Neural crest cell (in vitro differentiated cells): ENCODE measurements at regions not wholly inside any gene's neighbourhood (a gene's known extent, or its start where the extent isn't known, plus 50 kb on each side); places are given as distances from the start of the nearest gene placed in this dataset.

Experiments used
- DNase-seq: peaks from one replicate; pipeline ENCODE4 v3.0.0; 2021; ENCODE audit warnings: low read depth, mixed read lengths, low spot score
- H3K27ac Mint-ChIP-seq: one replicate; pipeline ENCODE4 v1.8.0; 2021; ENCODE audit warnings: mild to moderate bottlenecking, mixed read lengths; ENCODE audit not compliant: unreplicated experiment
- H3K27me3 Mint-ChIP-seq: 2 replicates; pipeline ENCODE4 v1.8.0; 2021; ENCODE audit warnings: low read depth, mild to moderate bottlenecking, mixed read lengths
- H3K36me3 Mint-ChIP-seq: 2 replicates; pipeline ENCODE4 v1.8.0; 2021; ENCODE audit warnings: low read depth, mild to moderate bottlenecking, mixed read lengths
- H3K4me1 Mint-ChIP-seq: 2 replicates; pipeline ENCODE4 v1.8.0; 2021; ENCODE audit warnings: mixed read lengths
- H3K4me3 Mint-ChIP-seq: one replicate; pipeline ENCODE4 v1.8.0; 2021; ENCODE audit warnings: mild to moderate bottlenecking, mixed read lengths
- H3K9me3 Mint-ChIP-seq: 2 replicates; pipeline ENCODE4 v1.8.0; 2021; ENCODE audit warnings: mixed read lengths
- TF ChIP-seq, protein P1 (sequence below): fragments of 200-600 bp; sonication (generic); conservative IDR thresholded peaks from 2 replicates; pipeline ENCODE4 v1.5.0; 2021; ENCODE audit warnings: antibody characterized with exemption, mild to moderate bottlenecking

DNA sequence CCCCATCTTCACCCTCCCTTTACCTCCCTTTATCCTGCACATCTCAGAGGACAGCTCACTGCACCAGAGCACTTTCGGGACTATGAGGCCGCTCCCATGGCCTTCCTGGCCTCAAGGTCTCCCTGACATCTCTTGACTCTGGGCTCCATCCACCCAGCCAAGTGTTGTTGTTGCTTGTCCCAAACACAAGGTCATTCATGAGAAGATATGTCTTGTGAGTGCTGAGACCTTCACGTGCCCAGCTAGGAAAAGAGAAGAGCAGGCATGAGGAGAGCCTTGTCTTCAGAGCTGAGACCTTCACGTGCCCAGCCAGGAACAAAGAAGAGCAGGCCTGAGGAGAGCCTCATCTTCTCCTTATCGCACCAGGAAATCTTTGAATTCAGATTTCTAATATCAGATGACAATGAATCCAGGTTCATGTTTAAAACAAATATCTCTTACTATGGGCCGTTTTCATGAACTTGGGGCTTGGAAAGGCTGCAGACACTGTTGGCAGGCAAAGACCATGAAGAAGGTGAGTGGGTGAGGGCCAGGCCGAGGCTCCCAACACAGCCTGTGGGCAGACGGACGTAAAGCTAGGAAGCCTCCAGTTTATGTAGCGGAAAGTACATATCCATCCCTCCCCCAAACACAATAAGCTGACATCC lies 256.1 kb downstream of the NDUFA10 start:
- Mint-ChIP-seq H3K4me3 (no peak overlapping the region), H3K36me3 (no peaks in the 10 kb centered on the region), H3K27ac (peak overlapping the region; percentile 59), H3K4me1 (no peaks in the 10 kb centered on the region), H3K9me3 (peaks cover 6% of the 10 kb centered on the region), H3K27me3 (no peaks in the 10 kb centered on the region)
- no peak for DNase-seq
- TF ChIP-seq, protein P1, sequence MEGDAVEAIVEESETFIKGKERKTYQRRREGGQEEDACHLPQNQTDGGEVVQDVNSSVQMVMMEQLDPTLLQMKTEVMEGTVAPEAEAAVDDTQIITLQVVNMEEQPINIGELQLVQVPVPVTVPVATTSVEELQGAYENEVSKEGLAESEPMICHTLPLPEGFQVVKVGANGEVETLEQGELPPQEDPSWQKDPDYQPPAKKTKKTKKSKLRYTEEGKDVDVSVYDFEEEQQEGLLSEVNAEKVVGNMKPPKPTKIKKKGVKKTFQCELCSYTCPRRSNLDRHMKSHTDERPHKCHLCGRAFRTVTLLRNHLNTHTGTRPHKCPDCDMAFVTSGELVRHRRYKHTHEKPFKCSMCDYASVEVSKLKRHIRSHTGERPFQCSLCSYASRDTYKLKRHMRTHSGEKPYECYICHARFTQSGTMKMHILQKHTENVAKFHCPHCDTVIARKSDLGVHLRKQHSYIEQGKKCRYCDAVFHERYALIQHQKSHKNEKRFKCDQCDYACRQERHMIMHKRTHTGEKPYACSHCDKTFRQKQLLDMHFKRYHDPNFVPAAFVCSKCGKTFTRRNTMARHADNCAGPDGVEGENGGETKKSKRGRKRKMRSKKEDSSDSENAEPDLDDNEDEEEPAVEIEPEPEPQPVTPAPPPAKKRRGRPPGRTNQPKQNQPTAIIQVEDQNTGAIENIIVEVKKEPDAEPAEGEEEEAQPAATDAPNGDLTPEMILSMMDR = no peak

DNA sequence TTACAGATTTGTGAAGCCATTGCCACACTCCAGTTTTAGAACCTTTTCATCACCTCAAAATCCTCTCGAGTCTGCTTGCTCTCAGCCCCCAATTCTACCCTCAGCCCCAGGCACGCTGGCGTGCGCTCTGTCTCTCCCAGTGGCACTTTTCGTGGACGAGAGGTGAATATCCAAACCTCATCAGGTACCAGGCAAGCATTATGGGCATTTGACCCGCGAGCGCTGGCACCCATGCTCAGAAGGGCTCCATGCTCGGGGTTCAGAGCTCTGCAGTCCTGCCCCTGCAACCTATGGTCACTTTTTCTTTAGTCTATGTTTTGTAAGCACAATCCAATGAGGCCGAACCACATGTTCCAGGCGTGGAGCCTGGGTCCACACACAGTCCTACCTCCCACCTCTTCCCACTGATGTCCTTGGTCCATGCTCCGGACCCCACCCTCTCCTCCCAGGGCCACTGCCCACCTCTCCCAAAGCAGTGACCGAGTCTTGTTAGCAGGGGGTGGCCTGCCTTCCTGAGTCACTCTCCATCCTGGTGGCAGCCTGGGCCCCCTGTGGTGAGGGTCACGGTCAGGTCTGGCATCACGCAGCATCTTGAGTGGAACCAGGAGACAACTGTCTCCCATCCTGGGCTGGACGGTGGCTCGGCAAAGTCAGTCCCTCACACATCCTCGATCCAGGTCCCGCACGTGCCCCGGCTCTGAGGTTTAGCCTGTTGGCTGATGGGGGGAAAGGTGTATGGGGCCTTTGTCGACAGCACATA lies 256.9 kb downstream of the NDUFA10 start:
- no peaks in the 10 kb centered on the region for H3K27me3 Mint-ChIP-seq
- peaks cover 6% of the 10 kb centered on the region for H3K9me3 Mint-ChIP-seq
- no peaks in the 10 kb centered on the region for H3K36me3 Mint-ChIP-seq
- peak overlapping the region; percentile 57 for H3K27ac Mint-ChIP-seq
- DNase-seq = no peak
- H3K4me3 Mint-ChIP-seq = no peak overlapping the region
- TF ChIP-seq, protein P1 = no peak
- H3K4me1 Mint-ChIP-seq = no peaks in the 10 kb centered on the region

DNA sequence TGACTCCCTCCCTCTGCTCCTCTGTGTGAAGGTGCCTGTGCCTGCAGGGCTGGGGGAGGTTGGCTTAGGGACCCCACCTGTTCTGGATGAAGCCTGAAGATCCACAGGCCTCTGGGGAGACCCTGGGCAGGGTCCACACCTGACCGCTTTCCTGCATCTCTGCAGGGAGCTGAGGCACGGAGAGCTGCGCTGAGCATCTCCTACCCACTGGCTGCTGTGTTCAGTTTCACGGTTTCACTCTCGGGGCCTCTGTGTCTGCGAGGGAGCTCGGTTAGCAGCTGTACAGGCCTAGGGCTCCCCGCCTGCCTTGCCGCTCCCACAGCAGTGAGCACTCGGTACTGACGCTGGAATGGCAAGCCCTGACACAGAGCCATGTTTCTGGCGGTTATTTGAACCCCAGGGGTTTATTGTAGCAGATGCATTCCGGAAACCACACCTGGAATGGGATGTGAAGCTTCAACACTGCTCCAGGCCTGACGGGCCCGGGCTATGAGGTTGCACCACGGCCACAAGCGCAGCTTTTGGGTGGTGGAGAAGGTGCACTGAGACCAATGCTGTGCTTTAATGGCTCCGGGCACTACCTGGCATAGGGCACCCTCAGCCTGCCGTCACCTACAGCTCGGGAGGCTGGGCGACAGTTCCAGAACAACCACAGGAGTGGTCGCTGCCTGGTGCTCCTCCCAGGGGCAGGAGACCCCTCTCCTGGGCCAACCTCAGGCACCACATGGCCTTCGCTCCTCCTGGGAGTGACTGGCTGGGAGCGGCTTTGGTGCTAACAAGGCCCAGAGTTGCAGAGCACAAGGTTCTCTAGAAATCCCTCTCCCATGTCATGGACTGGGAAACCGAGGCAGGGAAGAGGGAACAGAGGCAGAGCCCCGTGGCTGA lies 257.9 kb downstream of the NDUFA10 start:
- Mint-ChIP-seq H3K36me3 (no peaks in the 10 kb centered on the region), H3K27ac (no peak overlapping the region), H3K9me3 (peaks cover 3% of the 10 kb centered on the region), H3K27me3 (no peaks in the 10 kb centered on the region), H3K4me3 (no peak overlapping the region), H3K4me1 (no peaks in the 10 kb centered on the region)
- DNase-seq = no peak
- TF ChIP-seq, protein P1 = no peak

DNA sequence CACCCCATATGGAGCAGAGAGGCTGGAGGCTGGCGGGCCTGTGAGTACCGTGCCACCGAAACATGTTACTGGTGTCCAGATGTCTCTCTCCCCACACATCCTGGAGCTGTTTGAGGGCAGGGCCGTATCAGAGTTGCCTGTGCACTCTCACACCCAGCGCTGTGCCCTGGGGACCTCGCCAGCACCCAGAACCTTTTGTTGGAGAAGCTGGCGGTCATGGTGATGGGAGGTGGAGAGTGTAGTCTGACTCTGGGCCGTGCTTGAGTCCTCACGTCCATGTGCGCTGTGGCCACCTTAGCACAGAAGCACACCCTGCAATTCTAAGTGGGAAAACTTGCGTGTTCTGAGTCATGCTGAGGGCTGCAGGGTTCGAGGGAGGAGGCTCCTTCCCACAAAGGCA lies 259.2 kb downstream of the NDUFA10 start:
- H3K27ac Mint-ChIP-seq = no peak overlapping the region
- DNase-seq = no peak
- no peak overlapping the region for H3K4me3 Mint-ChIP-seq
- H3K4me1 Mint-ChIP-seq = no peaks in the 10 kb centered on the region
- no peaks in the 10 kb centered on the region for H3K9me3 Mint-ChIP-seq
- TF ChIP-seq, protein P1 = no peak
- H3K36me3 Mint-ChIP-seq = no peaks in the 10 kb centered on the region
- H3K27me3 Mint-ChIP-seq = no peaks in the 10 kb centered on the region

DNA sequence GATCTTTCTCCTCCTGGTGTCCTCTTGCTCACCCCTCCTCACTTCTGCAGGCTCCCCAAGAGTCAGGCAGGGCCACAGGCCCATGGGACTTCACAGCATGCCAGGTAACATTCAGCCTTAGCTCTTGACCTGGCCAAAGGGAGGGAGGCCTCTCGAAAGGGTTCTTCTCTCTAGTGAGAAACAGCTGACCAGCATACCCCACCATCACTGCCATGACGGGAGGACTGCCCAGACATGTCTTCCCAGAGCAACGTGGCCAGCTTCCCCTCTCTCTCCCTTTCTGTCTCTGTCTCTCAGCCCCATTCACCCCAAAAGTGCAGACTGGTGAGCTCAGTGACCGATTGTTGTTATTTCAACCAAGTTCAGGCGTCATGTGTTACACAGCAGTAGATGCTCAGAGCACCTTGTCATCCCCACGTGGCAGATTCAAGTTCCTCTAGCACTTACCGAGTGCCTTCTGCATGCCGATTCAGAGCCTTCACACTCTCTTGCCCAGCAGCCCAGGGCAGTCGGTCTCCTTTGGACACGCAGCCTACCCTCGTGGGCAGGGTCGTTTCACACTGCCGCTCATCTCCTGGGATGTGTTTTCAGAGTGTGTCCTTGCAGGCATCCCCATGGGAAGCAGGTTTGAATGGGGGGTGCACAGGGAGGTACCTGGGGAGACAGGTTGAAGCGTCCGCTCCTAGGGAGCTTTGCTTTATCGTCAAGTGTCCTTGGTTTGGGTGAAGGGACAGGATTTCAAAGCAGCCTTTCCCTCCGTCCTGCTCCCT lies 259.9 kb downstream of the NDUFA10 start:
- DNase-seq = no peak
- Mint-ChIP-seq H3K27me3 (no peaks in the 10 kb centered on the region), H3K9me3 (no peaks in the 10 kb centered on the region), H3K4me3 (no peak overlapping the region), H3K27ac (peak overlapping the region; percentile 40), H3K36me3 (no peaks in the 10 kb centered on the region), H3K4me1 (no peaks in the 10 kb centered on the region)
- TF ChIP-seq, protein P1 = no peak
